H54 (cell line): ENCODE measurements at regions not wholly inside any gene's neighbourhood (a gene's known extent, or its start where the extent isn't known, plus 50 kb on each side); places are given as distances from the start of the nearest gene placed in this dataset.

Experiments used
- DNase-seq: peaks from one replicate; pipeline ENCODE4 v3.0.0; 2011; ENCODE audit warnings: low spot score, mixed read lengths; ENCODE audit not compliant: insufficient read length
- FAIRE-seq: peaks from 3 replicates; lab custom pipeline; 2011; peaks lifted over from hg19 to GRCh38; lab: Jason Lieb, UNC
- POLR2A ChIP-seq: IDR thresholded peaks from 2 replicates; pipeline ENCODE4 v1.6.1; 2011; ENCODE audit warnings: low read depth, mild to moderate bottlenecking, low read length

DNA sequence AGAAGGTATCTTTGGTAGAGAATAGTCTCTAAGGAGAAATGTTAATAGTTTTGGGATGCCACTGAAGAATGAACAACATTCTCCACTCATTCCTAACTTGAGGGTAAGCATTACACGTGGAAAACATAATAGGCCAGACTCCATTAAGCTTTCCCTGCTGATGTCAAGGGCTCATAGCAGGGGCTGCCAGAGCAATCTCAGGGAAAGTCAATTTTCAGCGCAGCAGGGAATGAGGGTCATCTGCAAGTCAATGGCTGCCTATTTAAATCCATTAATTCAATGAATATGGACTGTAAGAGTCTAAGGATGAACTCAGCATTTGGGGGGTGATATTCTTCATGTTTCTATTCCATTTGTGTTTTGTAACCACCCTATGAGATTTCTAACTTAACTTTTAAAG lies 144.2 kb upstream of the ARL4C start:
- FAIRE-seq (no peak), DNase-seq (no peak)
- TF ChIP-seq POLR2A = no peak

DNA sequence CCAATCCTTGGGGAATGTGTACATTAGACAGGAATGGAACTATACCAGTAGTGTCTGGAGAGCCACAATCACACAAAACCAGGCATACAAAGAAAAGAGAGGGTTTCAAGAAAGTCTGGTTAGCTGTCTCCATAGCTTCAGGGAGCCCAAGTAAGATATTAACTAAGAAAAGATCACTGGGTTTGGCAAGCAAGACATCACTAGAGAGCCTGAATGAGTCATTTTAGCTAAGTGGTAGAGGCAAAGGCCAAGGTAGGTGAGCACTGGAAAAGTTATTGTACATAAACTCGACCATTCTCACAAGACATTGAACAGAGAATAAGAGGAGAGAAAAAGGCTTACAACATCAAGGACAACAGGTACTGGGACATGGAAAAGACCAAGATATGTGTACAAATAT lies 143.8 kb upstream of the ARL4C start:
- no peak for TF ChIP-seq POLR2A
- no peak for FAIRE-seq
- DNase-seq = no peak

DNA sequence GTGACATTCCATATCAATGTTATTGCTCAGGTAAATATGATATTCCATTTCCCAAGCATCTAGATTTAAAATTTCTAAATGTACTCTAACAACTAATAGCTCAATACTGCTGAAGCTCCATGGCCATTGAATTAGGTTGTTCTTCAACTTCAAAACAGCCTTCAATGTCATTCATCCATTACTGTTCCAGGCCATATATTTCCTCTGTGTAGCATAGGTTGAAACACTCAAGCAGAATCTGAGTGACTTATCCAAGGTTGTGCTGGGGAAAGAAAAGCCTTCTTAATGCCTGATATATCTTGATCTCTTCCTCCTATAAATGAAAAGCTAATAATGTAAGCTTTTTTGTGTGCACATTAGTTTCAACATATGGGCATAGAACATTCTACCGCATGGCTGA lies 142.1 kb upstream of the ARL4C start:
- DNase-seq (no peak), FAIRE-seq (no peak)
- TF ChIP-seq POLR2A = no peak

DNA sequence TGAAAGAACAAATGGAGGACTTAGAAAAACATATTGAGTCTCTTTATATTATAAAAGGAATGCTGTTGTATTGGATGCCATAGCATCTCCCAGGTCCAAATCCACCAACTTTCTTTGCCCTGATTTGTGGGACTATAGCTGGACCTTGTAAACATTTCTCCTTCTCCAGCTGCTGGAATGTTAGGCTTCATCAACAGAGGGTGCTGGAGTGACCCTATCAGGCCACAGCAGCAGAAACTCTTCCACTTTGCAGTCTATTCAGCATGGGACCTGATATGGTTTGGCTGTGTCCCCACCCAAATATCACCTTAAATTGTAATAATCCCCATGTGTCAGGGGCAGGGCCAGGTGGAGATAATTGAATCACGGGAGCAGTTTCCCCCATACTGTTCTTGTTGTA lies 138.4 kb upstream of the ARL4C start:
- FAIRE-seq = no peak
- no peak for DNase-seq
- no peak for TF ChIP-seq POLR2A

DNA sequence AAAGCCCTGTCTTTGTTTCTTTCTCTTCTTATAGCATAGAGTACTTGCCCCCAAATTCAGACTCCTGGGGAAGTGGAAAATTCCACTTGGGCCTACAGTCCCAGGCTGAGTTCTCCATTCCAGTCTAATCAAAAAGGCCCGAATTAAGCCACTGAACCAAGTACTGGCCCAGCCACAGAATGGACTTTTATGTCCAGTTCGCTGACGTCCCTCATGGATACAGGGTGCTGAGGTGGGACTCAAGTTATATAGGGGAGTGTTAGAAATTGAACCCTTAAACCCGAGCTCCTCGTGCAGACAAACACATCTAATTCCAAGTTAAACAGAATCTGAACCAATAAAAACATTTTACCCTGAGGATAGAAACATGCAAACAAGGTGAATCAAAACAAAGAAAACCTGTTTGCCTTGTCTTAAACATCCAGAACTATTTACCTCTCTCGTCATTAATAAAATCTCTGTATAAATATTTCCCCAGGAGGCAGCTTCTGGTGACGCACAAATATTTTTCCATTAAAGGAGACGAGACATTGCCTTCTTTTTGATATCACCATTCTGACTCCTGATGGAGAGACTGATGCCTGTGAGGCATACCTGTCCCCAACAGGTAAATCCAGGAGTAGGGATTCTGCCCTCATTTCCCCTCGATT lies 136.8 kb upstream of the ARL4C start:
- FAIRE-seq (no peak), DNase-seq (no peak)
- TF ChIP-seq POLR2A = no peak

DNA sequence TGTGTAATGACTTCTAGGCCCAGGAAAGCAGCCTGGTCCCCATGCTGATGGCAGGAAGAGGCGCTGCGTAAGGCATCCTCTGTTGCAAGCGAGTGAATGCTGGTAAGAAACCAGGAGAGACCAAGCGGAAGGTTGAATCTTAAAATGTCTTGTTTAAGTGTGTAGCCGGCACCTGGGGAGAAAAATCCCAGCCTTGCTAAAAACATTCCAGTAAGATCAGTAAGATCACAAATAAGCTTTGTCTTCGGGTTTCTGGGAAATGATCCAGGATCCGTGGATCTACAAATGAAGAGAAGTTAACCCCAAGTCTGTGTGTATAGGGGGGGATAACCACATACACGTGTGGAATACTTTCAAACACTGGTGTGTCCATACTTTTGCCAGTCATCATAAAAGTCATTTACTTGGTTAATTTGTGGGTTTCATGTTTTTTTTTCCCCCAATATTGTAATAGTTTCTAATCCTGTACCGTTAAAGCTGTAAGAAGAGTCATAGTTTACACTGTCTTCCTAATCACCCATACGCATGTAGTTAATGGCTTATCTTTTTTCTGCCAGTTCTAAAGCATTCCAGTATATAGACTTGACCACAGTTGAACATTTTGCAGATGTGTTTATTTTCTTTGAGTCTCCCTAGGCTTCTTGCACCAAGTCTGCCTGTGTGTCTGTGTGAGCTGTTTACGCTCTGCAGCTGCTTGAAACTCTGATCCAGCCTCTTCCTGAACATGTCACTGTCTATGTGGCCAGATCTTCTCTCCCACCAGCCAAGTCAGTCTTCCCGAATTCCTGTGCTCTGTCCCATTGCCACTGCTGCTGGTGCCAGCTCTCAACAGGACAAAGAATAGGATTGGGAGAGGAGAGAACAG lies 135.9 kb upstream of the ARL4C start:
- TF ChIP-seq POLR2A = no peak
- FAIRE-seq = no peak

DNA sequence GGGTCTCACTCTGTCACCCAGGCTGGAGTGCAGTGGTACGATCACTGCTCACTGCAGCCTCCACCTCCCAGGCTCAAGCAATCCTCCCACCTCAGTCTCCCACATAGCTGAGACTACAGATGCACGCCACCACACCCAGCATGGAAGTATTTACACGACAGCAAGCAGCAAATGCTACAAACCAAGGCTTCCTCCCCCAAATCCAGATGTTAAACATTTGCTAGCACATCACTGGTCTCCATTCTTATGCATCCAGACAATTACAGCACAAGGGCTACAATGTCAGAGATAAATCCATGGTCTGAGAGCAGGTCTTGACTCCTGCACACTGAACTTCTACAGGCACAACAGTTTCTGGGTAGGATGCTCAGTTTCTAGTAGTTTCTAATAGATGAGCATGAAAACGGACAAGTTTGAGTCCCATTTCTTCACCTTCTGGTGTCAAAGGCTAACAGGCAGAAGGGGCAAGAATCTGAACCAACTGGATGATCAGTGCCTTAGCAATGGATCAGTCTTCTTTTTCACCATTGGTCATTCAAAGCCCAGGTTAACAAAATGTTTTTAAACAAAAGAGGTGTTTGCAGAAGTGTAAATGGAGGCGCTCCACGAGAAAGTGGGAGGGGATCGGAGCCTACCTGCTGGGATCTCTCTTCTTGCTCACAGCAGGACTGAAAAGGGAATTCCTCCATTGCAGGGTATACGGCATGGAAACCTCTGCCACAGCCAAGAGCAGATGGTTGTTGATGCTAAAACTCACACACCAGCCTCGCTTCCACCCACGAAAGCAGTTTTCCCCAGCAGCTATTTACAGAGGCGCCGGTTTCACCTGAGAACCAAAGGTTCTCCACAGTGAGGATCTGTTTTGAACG lies 135.0 kb upstream of the ARL4C start:
- no peak for TF ChIP-seq POLR2A
- DNase-seq (no peak), FAIRE-seq (no peak)

More for the DNA sequence above, 135.9 kb upstream of the ARL4C start:
- DNase-seq = no peak

DNA sequence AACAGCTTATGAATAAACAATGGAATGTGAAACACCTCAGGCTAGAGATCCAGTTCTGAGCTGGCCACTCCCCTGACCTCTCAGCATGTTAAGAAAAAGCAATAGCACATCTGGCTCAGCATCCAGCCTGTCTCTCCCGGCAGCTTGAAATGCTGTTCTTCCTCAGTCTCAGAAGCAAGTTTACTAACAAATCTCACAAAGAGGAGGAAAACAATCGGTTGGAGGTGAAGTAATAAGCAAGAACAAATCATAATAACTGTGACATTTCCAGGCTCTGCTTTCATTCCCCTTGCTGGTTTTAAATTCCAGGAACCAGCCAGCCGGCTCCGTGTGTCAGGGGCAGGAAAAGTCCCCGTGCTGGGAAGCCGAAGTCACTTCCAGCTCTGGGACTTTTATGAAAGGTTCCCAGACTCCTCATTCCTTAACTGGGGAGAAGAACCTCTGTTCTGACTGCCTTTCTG lies 133.9 kb upstream of the ARL4C start:
- TF ChIP-seq POLR2A = no peak
- DNase-seq = no peak
- no peak for FAIRE-seq

DNA sequence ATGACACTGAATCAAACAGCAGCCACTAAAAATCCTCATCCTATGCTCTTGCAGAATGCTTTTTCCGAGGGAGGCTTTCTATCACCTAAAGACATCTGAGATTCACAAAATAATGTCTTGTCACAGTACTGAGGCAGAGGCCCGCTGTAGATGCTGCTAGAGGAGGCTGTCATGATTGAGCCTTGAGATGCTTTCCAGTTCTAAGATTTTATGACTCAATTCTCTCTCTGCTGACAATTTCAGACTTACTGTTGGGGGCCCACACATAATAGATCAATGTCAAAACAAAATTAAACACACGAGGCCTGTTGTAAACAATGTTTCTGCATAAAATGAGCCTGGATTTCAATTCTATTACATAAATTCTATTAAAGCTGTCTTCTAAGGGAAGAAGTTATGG lies 132.7 kb upstream of the ARL4C start:
- TF ChIP-seq POLR2A = no peak
- no peak for DNase-seq
- FAIRE-seq = no peak

DNA sequence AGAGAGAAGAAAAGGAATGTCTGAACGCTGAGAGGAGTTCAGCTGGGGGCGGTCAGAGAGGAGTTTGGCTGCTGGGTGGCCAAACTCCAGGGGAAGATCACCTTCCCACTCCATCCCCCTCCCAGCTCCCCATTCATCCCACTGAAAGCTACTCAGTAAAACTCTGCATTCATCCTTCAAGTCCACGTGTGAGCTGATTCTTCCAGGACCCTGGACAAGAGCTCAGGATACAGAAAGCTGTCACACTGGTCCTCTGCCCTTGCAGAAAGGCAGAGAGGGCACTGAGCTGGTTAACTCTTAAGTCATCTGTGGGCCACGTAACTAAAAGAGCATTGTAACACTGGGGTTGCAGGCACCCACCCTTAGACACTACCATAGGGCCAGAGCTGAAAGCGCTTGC lies 132.1 kb upstream of the ARL4C start:
- no peak for TF ChIP-seq POLR2A
- no peak for DNase-seq
- FAIRE-seq = no peak

DNA sequence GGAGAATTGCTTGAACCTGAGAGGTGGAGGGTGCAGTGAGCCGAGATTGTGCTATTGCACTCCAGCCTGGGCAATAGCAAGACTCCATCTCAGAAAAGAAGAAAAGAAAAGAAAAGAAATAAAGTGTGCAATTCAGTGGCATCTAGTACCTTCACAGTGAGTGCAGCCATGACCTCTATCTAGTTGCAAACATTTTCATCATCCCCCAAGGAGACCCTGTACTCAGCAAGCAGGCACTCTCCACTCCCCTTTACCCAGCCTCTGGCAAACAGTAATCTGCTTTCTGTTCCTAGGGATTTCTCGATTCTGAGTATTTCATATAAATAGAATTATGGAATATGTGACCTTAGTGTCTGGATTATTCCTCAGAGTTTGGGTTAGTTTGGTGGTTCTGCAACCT lies 130.4 kb upstream of the ARL4C start:
- no peak for DNase-seq
- no peak for TF ChIP-seq POLR2A
- no peak for FAIRE-seq

DNA sequence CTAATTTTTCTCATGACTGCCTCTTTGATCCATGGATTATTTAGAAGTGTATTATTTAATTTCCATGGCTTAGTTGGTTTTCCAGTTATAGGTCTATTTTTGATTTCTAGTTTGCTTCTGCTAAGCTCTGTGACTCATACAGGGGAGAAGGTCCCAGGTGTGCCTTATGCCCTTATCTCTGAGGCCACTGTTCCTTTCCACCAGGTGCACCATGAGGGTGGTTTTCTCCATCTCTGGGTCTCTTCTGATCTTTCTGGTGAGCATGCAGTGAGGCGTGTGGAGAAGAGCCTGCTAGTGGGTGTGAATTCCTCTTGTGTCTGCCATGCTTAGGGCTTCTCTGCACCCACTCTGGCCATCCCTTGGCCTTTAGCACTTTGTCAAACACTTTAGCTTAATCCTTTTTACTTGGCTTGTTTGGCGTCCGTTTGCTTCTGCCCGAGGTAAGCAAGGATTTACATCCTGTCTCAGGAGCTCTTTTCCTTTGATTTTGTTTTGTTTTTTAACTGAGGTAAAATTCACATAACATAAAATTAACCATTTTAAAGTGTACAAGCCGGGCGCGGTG lies 129.8 kb upstream of the ARL4C start:
- FAIRE-seq (no peak), DNase-seq (no peak)
- TF ChIP-seq POLR2A = no peak

DNA sequence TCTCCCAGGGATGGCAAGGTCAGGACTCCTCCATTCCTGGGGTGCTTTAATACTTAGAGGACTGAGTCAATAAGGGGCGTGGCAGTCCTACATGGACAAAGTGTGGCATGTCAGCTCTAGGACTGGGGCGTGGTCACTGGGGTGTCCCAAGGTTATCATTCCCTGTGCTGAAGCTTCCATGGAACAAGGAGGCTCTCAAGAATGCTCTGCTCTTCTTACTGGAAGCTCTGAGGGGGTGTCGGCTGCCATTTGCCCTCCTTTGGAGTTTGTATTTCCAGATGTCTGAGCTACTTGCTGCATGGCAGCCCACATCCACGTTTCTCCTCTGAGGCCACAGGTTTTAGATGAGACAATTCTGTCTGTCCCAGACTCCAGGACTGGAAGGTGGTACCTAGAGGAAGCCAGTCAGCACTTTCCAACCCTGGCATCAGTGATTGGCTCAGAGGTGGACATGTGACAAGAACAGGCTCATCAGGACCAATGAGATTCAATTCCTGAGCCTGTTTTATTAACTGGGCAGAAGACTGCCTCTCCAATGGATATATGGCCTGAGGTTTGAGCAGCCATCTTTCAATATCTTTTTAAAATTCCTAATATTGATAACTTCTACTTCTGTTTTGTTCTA lies 128.9 kb upstream of the ARL4C start:
- no peak for TF ChIP-seq POLR2A
- DNase-seq (no peak), FAIRE-seq (no peak)

DNA sequence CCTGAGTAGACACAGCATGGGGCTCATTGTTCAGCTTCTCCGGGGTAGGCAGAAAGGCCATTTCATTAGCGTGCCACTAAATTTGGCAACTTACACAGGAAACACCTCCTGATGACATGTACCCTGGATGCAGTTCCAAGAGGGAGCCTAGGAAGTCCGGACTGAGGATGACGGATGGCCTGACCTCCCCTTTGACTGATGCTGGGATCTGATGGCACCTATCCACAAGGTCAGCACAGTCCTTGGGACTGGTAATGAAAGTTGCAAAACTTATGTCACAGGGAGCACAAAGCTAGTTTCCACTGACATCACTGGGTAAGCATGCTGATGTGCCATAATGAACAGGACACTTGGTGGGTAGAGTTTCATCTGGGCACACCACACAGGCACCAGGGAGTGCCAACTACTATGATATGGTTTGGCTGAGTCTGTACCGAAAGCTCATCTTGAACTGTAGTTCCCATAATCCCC lies 126.7 kb upstream of the ARL4C start:
- FAIRE-seq (no peak), DNase-seq (no peak)
- no peak for TF ChIP-seq POLR2A
